ENCODE measurements at regions not wholly inside any gene's neighbourhood (a gene's known extent, or its start where the extent isn't known, plus 50 kb on each side); places are given as distances from the start of the nearest gene placed in this dataset.
"Not testable (repeated sequence)": the region's sequence is repeated elsewhere in the genome, so short reads cannot be mapped to it uniquely, and the experiment has no call there.

DNA sequence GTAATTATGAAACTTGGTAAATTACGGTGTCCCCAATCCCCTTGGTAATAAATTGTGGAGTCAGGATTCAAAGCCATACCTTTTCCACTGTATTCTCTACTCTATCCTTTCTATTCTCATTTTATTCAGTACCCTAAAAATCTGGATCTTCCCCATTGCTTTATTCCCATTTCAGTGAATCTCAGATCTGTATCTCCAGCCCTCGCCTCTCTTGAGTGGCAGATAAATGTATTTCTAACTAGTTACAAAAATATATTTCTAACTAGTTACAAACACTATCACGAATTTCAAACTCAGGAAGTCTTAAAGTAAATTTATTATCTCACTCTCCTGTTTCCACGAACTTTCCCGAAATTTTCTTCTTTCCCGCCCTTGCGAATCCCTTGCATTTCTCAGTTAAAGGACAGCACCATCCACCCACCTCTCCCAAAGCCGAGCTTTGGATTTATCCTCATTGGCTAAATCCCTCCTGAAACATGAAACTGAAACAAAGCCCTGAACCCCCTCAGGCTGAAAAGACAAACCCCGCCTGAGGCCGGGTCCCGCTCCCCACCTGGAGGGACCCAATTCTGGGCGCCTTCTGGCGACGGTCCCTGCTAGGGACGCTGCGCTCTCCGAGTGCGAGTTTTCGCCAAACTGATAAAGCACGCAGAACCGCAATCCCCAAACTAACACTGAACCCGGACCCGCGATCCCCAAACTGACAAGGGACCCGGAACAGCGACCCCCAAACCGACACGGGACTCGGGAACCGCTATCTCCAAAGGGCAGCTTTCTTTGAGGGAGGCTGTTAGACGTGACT lies 164.3 kb upstream of the PABPC3 start:
- TF ChIP-seq, protein P1, sequence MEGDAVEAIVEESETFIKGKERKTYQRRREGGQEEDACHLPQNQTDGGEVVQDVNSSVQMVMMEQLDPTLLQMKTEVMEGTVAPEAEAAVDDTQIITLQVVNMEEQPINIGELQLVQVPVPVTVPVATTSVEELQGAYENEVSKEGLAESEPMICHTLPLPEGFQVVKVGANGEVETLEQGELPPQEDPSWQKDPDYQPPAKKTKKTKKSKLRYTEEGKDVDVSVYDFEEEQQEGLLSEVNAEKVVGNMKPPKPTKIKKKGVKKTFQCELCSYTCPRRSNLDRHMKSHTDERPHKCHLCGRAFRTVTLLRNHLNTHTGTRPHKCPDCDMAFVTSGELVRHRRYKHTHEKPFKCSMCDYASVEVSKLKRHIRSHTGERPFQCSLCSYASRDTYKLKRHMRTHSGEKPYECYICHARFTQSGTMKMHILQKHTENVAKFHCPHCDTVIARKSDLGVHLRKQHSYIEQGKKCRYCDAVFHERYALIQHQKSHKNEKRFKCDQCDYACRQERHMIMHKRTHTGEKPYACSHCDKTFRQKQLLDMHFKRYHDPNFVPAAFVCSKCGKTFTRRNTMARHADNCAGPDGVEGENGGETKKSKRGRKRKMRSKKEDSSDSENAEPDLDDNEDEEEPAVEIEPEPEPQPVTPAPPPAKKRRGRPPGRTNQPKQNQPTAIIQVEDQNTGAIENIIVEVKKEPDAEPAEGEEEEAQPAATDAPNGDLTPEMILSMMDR (conservative IDR thresholded peaks at IDR 0.05) = no peak
- H3K27ac ChIP-seq = no peak overlapping the region

DNA sequence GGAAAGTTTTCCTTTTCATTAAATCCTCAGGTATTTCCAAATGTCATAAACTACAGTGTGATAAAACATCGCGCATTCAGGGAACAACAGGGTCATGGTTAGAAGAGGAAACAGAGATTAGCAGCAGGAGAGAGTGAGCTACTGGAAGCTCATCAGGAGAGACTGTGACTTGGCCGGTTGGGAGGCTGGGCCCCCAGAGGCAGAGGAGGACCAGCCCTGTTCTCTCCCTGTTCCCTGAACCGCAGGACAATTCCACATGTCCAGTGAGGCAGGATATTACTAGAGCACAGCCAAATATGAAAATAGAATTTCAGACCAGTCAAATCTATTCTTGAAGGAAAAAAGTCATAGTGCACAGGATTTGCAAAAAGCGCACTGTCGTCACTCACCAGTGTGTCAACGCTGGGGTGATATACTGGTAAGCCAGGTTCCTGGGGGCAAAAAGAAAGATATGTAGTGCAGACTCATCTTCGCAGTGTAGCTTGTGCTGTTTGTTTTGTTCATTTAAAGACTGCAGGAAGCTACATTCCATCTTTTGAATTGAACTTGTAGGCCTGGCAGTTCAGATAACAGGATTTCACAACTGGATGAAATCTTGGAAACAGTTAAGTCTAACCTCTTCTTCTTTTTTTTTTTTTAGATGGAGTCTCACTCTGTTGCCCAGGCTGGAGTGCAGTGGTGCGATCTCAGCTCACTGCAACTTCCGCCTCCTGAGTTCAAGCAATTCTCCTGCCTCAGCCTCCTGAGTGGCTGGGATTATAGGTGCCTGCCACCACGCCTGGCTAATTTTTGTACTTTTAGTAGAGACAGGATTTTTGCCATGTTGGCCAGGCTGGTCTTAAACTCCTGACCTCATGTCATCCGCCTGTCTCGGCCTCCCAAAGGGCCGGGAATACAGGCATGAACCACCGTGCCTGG lies 162.6 kb upstream of the PABPC3 start:
- not testable (repeated sequence) for H3K27ac ChIP-seq

DNA sequence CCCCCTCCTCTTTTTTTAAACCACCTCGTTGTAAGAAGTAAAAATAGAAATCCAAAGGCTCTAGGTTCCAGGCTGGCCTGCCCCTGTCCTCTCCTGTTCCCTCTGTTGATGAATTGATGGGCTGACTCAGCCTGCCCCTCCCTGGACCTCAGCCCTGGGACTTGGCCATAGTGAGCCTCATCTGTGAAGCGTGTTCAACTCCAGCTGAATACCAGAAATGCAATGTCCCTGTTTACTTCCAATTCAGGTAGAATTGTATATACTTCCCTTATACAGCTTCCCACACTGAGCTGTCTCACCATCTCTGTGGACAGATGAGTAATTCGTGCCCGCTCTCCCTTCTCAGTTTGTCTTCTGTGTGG lies 161.9 kb upstream of the PABPC3 start:
- not testable (repeated sequence) for H3K27ac ChIP-seq

DNA sequence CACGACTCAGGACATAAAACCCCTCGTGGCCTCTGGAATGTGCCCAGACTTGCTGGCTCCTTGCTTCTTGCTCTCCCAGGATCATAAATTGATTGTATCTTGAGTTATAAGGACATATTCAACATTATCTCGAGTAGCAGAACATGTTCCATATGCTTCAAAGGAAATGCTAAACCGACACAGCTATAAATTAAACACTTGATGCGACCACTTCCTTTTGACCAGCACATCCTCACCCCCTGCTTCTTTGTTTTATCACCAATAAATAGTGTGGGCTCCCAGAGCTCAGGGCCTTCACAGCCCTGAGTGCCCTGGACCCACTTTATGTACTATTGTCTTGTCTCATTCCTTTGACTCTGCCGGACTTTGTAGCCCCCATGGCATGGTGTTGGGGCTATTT lies 157.0 kb upstream of the PABPC3 start:
- no peak overlapping the region for H3K27ac ChIP-seq
- no peak for TF ChIP-seq ZFX (IDR thresholded peaks at IDR 0.05)
- TF ChIP-seq, protein P1 (conservative IDR thresholded peaks at IDR 0.05) = no peak

DNA sequence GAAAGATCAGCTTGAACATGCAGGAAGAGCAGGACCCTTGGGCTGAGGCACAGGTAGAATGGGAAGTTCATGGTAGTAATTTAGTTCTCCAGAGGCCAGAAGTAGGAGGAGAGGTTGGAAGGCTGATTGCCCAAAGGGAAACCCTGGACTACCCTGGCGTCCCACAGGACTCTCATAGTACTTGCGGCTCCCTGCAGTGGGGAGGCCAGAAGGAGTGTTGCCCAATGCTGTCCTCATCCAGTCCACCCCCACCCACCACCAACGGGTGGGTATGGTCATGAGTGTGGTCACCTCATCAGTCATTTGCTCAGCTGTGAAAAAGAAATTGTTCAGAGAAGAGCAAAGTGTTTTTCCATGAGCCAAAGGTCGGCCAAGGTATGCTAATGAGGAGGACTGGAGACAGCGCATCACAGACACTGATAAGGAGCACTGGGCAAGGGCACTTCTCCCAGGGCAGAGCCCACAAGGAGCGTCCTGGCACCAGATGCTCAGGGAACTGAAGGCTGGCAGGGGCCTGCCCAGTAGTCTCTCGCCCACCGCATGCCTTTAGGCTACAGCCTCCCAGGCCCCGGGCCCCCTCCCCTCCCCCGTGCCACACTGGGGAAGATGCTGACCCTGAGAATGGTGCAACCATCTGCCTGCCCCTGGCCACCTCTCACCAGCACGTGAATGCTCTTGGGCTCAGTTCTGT lies 154.8 kb upstream of the PABPC3 start:
- H3K27ac ChIP-seq = not testable (repeated sequence)

DNA sequence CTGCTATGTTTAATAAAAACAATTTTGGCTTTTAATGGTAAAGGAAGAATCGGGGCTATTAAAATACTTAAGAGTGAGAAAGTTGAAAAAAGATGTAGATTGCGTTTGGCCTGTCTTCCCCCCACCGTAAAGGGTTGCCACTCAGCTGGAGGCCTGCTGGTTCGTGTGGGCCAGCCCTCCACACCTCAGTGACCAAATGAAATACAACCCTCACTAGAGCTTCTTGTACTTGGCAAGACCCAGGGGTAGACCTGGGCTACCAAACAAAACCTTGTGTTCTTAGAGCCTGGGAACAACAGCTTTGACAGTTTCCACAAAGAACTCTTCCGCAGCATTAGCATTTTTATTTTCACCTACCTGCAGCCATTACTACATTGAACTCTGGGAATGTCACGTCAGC lies 152.8 kb upstream of the PABPC3 start:
- TF ChIP-seq ZFX (IDR thresholded peaks at IDR 0.05) = no peak
- TF ChIP-seq, protein P1 (conservative IDR thresholded peaks at IDR 0.05) = no peak
- H3K27ac ChIP-seq = no peak overlapping the region

DNA sequence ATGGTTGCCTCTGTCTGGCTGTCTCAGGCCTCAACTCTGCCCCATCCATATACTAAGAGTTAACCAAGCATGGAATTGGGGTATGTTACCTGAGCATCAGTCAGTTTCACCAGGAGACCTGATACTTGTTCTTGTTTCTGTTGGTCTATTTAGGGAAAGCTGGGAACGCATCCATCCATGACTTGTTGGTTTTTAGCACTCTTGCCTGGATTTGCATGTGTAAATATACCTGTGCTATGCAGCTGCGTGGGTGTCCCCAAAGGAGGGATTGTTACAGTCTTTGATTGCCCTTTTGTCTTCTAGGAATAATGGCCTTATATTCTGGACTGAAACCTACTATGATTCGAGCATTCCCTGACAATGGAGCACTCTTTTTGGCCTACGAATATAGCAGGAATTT lies 151.9 kb upstream of the PABPC3 start:
- not testable (repeated sequence) for H3K27ac ChIP-seq

DNA sequence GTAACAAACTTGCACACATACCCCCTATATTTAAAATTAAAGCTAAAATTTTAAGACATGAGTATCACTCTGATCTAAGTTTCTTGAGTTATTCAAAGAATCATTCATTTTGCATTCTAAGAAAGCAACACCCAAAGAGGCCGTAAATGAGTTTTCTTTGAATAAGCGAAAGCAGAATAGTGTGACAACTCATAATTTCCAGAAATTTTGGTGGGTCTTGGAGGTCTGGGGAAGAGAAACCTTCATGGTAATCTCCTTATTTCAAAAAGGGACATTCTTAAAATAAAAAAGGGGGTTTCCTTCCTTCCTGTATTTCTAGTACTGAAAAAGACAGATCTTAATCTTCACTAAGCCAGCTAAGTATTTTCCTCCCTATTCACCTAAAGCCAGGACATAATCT lies 147.0 kb upstream of the PABPC3 start:
- not testable (repeated sequence) for H3K27ac ChIP-seq

DNA sequence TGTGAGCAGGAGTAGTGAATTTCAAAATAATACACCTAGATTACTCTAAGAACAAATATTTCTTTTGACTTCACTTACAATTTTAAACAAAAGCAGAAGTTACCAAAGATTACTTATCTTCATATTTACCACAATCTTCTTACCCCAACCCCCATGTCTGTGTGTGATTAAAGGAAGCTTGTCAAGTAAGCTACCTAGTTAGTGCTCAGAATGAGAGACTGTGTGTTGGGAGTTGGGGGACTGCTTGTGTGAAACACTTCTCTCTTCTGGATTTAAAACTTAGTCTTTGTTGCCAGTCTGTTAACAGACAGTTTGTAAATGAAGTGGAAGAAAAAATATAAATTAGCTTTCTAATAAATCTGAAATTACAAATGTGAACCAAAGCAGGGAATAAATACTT lies 145.3 kb upstream of the PABPC3 start:
- not testable (repeated sequence) for H3K27ac ChIP-seq

DNA sequence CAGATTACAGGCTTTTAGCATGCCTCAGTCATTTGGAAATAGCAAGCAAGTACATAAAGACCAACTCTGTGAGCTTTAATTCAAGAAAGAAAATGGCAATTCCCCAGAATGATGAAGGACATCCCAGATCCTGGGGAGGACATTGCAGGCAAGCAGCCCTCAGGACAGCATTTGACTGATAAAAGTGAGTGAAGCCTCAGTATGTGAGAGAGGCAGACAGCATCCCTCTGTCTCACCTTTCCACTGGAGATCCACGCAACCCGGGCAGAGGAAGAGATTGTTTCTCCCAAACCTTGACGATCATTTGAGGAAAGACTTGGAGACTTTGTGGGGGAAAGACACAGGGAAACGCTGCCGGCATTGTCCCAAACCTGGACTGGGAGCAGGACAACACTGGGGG lies 128.0 kb upstream of the PABPC3 start:
- peak overlapping the region; percentile 23; the same call in 1 of the 2 replicates for H3K27ac ChIP-seq

DNA sequence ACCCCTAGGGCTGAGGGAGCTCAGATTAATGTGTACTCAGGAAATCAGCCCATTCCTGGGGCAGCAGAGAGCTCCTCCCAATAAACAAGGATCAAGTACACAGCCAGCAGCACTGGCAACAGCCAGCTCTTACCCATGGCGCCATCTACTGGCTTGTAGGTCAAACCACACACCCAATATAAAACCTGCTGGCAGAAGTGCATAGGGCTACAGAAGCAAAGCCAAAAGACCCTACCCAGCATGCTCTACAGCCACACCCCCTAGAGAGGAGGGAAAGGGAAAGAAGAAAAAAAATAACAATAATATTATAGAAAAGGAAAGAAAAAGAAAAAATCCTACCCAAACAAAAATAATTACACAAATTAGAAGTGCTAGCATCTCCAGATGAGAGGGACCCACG lies 127.5 kb upstream of the PABPC3 start:
- TF ChIP-seq, protein P1 (conservative IDR thresholded peaks at IDR 0.05) = peak; percentile 79
- H3K27ac ChIP-seq = peak overlapping the region; percentile 23; the same call in 1 of the 2 replicates

DNA sequence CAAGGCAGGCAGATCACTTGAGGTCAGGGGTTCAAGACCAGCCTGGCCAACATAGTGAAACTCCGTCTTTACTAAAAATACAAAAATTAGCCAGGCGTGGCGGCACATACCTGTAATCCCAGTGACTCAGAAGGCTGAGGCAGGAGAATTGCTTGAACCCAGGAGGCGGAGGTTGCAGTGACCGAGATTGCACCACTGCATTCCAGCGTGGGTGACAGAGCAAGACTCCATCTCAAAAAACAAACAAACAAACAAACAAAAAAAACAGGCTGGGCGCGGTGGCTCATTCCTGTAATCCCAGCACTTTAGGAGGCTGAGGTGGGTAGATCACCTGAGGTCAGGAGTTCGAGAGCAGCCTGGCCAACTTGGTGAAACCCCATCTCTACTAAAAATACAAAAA lies 122.8 kb upstream of the PABPC3 start:
- not testable (repeated sequence) for H3K27ac ChIP-seq

DNA sequence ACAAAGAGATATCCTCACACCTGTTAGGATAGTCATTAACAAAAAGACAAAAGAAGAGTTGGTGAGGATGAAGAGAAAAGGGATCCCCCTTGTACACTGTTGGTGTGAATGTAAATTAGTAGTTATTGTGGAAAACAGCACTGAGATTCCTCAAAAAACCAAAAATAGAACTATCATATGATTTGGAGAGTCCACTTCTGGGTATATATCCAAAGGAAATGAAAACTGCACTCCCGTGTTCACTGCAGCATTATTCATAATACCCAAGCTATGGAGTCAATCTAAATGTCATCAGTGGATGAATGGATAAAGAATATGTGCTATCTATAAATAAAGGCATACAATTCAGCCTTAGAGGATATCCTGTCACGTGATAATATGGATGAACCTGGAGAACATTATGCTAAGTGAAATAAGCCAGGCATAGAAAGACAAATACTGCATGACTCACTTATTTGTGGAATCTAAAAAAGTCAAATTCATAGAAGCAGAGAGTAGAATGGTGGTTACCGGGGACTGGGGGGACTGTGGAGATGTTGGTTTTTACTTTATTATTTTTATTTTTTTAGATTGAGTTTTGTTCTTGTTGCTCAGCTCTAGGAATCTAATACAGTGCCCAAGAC lies 114.6 kb upstream of the PABPC3 start:
- H3K27ac ChIP-seq = not testable (repeated sequence)
